HUES48 (cell line): ENCODE measurements at regions not wholly inside any gene's neighbourhood (a gene's known extent, or its start where the extent isn't known, plus 50 kb on each side); places are given as distances from the start of the nearest gene placed in this dataset.
A peak's percentile ranks its signal among the peaks of the same experiment; 100 is the strongest.
"Not testable (repeated sequence)": the region's sequence is repeated elsewhere in the genome, so short reads cannot be mapped to it uniquely, and the experiment has no call there.

ENCODE experiments used
- H3K27ac ChIP-seq: one replicate; pipeline ENCODE4 v1.7.0; 2013; ENCODE audit warnings: low read depth, low read length, inconsistent platforms
- H3K27me3 ChIP-seq: 2 replicates; pipeline ENCODE4 v1.6.1; 2013; ENCODE audit warnings: mild to moderate bottlenecking, low read length; ENCODE audit not compliant: control insufficient read depth, insufficient read depth
- H3K36me3 ChIP-seq: 2 replicates; pipeline ENCODE4 v1.6.1; 2013; ENCODE audit warnings: low read length; ENCODE audit not compliant: control insufficient read depth, insufficient read depth
- H3K4me1 ChIP-seq: 2 replicates; pipeline ENCODE4 v1.6.1; 2013; ENCODE audit warnings: mild to moderate bottlenecking, low read length; ENCODE audit not compliant: control insufficient read depth, insufficient read depth
- H3K4me3 ChIP-seq: 2 replicates; pipeline ENCODE4 v1.5.1; 2013; ENCODE audit warnings: mild to moderate bottlenecking, low read depth, low read length
- H3K9ac ChIP-seq: 2 replicates; pipeline ENCODE4 v1.6.1; 2013; ENCODE audit warnings: mild to moderate bottlenecking, low read depth, low read length, moderate library complexity
- H3K9me3 ChIP-seq: 2 replicates; pipeline ENCODE4 v1.6.1; 2013; ENCODE audit warnings: low read length; ENCODE audit not compliant: control insufficient read depth, insufficient read depth

GRCh38 chr18:35826477-35826876 lies 146.0 kb upstream of the RMP24 start:
- Histone ChIP-seq H3K36me3 (no peaks in the 10 kb centered on the region; the same call in 1 of the 2 replicates), H3K27ac (peak overlapping the region; percentile 98), H3K4me1 (peaks cover 30% of the 10 kb centered on the region), H3K27me3 (no peaks in the 10 kb centered on the region), H3K9me3 (peaks cover 14% of the 10 kb centered on the region), H3K4me3 (no peak overlapping the region), H3K9ac (peak overlapping the region; percentile 5; the same call in 1 of the 2 replicates)

GRCh38 chr18:35827275-35827902 lies 145.1 kb upstream of the RMP24 start:
- no peaks in the 10 kb centered on the region for H3K27me3 ChIP-seq
- H3K9ac ChIP-seq: peak overlapping the region; percentile 14; the same call in 1 of the 2 replicates
- H3K27ac ChIP-seq: peak overlapping the region; percentile 99
- H3K4me3 ChIP-seq: no peak overlapping the region
- H3K36me3 ChIP-seq: no peaks in the 10 kb centered on the region; the same call in 1 of the 2 replicates
- peaks cover 30% of the 10 kb centered on the region for H3K4me1 ChIP-seq
- H3K9me3 ChIP-seq: peaks cover 24% of the 10 kb centered on the region

DNA sequence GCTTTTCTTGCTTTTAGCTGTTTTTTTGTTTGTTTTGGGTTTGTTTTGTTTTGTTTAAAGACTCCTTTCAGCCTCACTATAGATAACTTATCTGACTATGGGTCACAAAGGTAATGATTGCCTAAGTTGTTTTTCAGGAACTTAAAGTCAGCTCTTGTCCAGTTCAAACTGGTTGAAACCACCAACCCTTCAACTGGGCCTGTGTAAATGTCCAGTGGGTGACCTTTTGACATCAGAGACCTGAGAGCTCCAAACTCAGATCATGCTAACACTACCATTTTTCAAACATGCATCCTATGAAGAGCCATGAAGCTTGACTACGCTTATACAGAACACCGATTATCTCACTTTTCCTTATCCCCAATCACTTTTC lies 144.6 kb upstream of the RMP24 start:
- Histone ChIP-seq H3K4me1 (peaks cover 30% of the 10 kb centered on the region), H3K36me3 (no peaks in the 10 kb centered on the region; the same call in 1 of the 2 replicates), H3K27ac (peak overlapping the region; percentile 99), H3K4me3 (no peak overlapping the region), H3K9ac (peak overlapping the region; percentile 14; the same call in 1 of the 2 replicates), H3K9me3 (peaks cover 29% of the 10 kb centered on the region), H3K27me3 (no peaks in the 10 kb centered on the region)

DNA sequence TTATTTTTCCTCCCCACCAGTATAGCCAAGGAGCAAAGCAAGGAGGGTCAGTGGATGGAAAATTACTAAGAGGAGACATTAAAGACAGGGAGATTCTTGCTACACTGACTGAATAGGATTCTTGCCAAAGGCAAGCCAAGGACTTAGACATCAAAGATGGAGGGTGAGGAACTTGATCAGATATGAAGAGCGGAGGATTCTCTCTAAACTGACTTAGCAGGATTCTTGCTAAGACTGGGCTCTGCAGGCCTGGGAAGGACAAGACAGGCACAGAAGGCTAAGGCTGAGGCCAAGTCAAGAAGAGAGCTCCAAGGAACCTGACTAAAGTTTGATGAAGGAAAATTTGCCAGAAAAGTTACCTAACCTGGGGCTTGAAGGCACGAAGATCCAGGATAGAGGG lies 143.9 kb upstream of the RMP24 start:
- Histone ChIP-seq H3K4me3 (no peak overlapping the region), H3K4me1 (peaks cover 30% of the 10 kb centered on the region), H3K36me3 (no peaks in the 10 kb centered on the region; the same call in 1 of the 2 replicates), H3K9ac (peak overlapping the region; percentile 14; the same call in 1 of the 2 replicates), H3K9me3 (peaks cover 35% of the 10 kb centered on the region), H3K27me3 (no peaks in the 10 kb centered on the region), H3K27ac (peak overlapping the region; percentile 99)

DNA sequence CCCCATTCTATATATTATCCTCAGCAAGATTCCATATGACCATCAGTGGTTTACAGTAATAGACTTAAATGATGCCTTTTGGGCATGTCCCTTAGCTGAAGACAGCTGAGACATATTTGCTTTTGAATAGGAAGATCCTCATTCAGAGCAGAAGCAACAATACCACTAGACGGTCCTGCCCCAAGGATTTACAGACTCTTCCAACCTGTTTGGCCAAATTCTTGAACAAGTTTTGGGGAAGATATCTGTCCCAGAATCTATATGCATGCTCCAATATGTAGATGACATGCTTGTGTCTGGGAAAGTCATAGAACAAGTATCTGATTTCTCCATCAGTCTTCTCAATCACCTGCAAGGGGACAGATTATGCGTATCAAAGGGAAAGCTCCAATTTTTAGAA lies 137.1 kb upstream of the RMP24 start:
- no peaks in the 10 kb centered on the region; the same call in 1 of the 2 replicates for H3K36me3 ChIP-seq
- peaks cover 36% of the 10 kb centered on the region for H3K9me3 ChIP-seq
- H3K27me3 ChIP-seq: no peaks in the 10 kb centered on the region
- H3K4me1 ChIP-seq: no peaks in the 10 kb centered on the region
- H3K27ac ChIP-seq: no peak overlapping the region
- H3K9ac ChIP-seq: no peak overlapping the region
- no peak overlapping the region for H3K4me3 ChIP-seq

DNA sequence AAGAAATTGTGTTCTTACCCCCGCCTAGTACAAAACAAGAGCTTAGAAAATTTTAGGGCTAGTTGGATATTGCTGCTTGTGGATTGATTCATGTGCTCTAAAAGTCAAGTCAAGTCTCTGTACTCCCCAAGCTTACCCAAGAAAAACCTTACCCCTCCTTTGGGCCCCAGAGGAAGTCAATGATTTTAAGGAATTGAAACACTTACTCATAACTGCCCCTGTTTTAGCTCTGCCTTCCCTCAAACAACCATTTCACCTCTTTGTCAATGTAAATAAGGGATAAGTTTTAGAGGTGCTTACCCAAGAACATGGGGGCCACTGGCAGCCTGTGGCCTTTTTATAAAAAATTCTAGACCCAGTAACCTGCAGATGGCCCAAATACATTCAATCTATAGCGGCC lies 136.6 kb upstream of the RMP24 start:
- H3K9ac ChIP-seq: no peak overlapping the region
- no peak overlapping the region for H3K27ac ChIP-seq
- no peaks in the 10 kb centered on the region for H3K4me1 ChIP-seq
- peaks cover 39% of the 10 kb centered on the region for H3K9me3 ChIP-seq
- H3K27me3 ChIP-seq: no peaks in the 10 kb centered on the region
- H3K4me3 ChIP-seq: no peak overlapping the region
- H3K36me3 ChIP-seq: no peaks in the 10 kb centered on the region; the same call in 1 of the 2 replicates

GRCh38 chr18:35836932-35837331 lies 135.5 kb upstream of the RMP24 start:
- no peaks in the 10 kb centered on the region; the same call in 1 of the 2 replicates for H3K4me1 ChIP-seq
- H3K36me3 ChIP-seq: no peaks in the 10 kb centered on the region; the same call in 1 of the 2 replicates
- no peak overlapping the region for H3K4me3 ChIP-seq
- H3K9me3 ChIP-seq: peaks cover 30% of the 10 kb centered on the region
- no peak overlapping the region for H3K9ac ChIP-seq
- H3K27me3 ChIP-seq: no peaks in the 10 kb centered on the region
- H3K27ac ChIP-seq: no peak overlapping the region

DNA sequence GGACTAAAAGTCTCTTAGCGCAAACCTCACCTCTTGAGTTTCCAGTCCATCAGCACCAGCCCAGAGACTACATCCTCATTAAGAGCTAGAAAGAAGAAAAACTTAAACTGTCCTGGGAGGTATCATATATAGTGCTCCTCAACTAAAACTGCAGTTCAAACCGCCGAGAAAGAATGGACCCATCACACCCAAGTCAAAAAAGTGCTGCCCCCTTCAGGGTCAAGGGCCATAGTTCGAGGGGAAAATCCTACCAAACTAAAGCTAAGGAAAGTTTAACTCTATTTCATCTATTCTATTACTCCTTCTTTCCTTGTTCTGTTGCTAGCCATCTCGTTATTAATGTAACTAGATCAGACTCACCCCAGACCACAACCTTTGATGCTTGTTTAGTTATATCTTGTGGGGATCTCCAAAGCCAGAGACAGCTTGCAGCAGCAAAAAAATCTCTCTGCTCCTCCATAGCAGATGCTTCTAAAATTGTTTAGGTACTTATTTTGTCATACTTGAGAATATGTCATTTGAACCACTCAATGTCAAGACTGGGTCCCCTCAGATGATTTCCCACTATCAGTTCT lies 134.5 kb upstream of the RMP24 start:
- Histone ChIP-seq H3K36me3 (no peaks in the 10 kb centered on the region), H3K9me3 (peaks cover 19% of the 10 kb centered on the region), H3K4me3 (no peak overlapping the region), H3K9ac (no peak overlapping the region), H3K27me3 (no peaks in the 10 kb centered on the region), H3K4me1 (no peaks in the 10 kb centered on the region; the same call in 1 of the 2 replicates), H3K27ac (no peak overlapping the region)

DNA sequence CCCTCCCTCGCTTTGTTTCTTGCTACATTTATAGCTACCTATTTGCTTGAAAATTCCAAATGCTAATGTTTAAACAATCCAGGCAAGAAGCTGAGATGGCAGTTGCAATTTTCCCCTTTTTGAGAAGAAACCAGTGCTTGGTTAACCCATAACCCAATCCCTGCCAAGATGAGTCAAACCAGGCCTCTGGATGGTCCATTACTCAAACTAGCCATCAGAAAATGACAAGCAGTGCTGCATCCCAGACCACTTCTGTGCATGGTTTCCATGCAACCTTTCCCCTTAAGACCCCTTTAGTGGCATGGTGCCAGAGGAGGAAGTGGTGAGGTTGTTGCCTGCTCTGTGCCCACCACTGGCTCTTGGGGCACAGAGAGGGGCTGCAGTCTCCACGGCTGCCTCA lies 131.2 kb upstream of the RMP24 start:
- peaks cover 11% of the 10 kb centered on the region for H3K9me3 ChIP-seq
- H3K4me1 ChIP-seq: no peaks in the 10 kb centered on the region; the same call in 1 of the 2 replicates
- no peaks in the 10 kb centered on the region for H3K36me3 ChIP-seq
- no peaks in the 10 kb centered on the region for H3K27me3 ChIP-seq
- no peak overlapping the region for H3K9ac ChIP-seq
- H3K27ac ChIP-seq: no peak overlapping the region
- no peak overlapping the region for H3K4me3 ChIP-seq

DNA sequence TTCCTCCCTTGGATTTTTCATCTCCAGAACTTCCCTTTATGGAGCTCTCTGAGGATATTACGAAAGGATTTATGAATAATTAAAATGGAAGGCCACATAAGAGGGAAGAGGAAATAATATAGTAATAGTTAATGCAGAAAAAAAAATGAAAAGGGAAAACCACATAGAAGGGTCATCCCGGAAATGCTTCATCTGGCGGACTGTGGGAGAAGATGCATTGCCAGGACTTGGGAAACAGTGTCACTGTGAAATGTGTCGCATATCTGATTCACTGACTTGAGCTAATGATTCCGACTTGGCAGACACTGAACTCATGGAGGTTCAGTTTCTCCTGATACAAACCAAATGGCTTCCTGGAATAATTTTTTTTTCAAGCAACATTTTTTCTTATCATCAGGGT lies 129.9 kb upstream of the RMP24 start:
- Histone ChIP-seq H3K27me3 (no peaks in the 10 kb centered on the region), H3K9ac (no peak overlapping the region), H3K4me1 (no peaks in the 10 kb centered on the region; the same call in 1 of the 2 replicates), H3K4me3 (no peak overlapping the region), H3K27ac (no peak overlapping the region), H3K36me3 (no peaks in the 10 kb centered on the region), H3K9me3 (peaks cover 11% of the 10 kb centered on the region)

DNA sequence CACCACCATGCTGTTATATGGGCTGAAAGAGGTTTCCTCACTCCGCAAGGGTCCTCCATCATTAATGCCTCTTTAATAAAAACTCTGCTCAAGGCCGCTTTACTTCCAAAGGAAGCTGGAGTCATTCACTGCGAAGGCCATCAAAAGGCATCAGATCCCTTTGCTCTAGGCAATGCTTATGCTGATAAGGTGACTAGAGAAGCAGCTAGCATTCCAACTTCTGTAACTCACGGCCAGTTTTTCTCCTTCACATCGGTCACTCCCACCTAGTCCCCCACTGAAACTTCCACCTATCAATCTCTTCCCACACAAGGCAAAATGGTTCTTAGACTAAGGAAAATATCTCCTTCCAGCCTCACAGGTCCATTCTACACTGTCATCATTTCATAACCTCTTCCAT lies 124.2 kb upstream of the RMP24 start:
- not testable (repeated sequence) for H3K36me3 ChIP-seq, H3K4me3 ChIP-seq, H3K27ac ChIP-seq, H3K9me3 ChIP-seq, H3K27me3 ChIP-seq, H3K9ac ChIP-seq
- peaks cover 45% of the 10 kb centered on the region for H3K4me1 ChIP-seq
